ENCODE measurements at regions not wholly inside any gene's neighbourhood (a gene's known extent, or its start where the extent isn't known, plus 50 kb on each side); places are given as distances from the start of the nearest gene placed in this dataset.
"Not testable (repeated sequence)": the region's sequence is repeated elsewhere in the genome, so short reads cannot be mapped to it uniquely, and the experiment has no call there.

GRCh38 chr11:69899957-69900821 is 81.0 kb upstream of the FGF3 start:
- no peak for DNase-seq
- in situ Hi-C loops (cut with MboI; ENCODE audit: low pct_unique_long_range_greater_than_20kb, low sequenced_read_pairs) = loop anchor here (25.0 kb wide), 2 partner anchors 188 to 537 kb away; partner anchors contain the start of gene FGF19

DNA sequence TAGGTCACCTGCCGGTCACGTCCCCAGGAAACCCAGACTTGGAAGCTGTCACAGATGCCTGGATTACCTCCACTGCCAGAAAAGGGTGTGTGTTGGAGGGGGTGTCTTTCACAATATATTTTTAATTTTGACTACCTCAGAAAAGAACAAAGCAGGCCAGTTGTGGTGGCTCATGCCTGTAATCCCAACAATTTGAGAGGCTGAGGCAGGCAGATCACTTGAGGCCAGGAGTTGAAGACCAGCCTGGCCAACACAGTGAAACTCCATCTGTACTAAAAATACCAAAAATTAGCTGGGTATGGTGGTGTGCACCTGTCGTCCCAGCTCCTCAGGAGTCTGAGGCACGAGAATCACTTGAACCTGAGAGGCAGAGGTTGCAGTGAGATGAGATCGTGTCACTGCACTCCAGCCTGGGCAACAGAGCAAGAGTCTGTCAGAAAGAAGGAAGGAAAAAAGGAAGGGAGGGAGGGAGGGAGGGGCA is 81.6 kb upstream of the FGF3 start:
- in situ Hi-C loops (cut with MboI; ENCODE audit: low pct_unique_long_range_greater_than_20kb, low sequenced_read_pairs) = loop anchor here (25.0 kb wide), 1 partner anchor 536 kb away; no protein-coding TSS in a partner anchor

DNA sequence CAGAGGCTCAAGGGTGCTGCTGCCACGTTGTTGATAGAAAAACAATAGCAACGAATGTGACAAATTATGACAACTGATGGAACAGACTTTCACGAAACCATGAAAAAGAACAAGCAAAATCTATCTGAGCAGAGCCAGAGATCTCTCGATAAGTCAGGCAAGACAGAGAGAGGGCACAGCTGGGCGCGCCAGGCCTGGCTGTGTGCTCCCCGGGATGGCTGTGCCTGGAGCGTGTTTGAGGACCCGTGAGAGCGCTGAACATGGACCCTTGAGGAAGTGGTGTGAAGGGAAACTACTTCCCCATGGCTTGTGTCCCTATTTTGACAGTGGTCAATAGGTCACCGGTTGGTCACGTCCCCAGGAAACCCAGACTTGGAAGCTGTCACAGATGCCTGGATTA is 83.1 kb upstream of the FGF3 start:
- no peak for DNase-seq
- in situ Hi-C loops (cut with MboI; ENCODE audit: low pct_unique_long_range_greater_than_20kb, low sequenced_read_pairs) = loop anchor here (25.0 kb wide), 1 partner anchor 535 kb away; no protein-coding TSS in a partner anchor

More for the DNA sequence above, 81.6 kb upstream of the FGF3 start:
- DNase-seq = not testable (repeated sequence)

GRCh38 chr11:69903211-69903610 is 84.0 kb upstream of the FGF3 start:
- in situ Hi-C loops (cut with MboI; ENCODE audit: low pct_unique_long_range_greater_than_20kb, low sequenced_read_pairs) = loop anchor here (25.0 kb wide), 1 partner anchor 534 kb away; no protein-coding TSS in a partner anchor

GRCh38 chr11:69904161-69904973 is 85.2 kb upstream of the FGF3 start:
- no peak for DNase-seq
- in situ Hi-C loops (cut with MboI; ENCODE audit: low pct_unique_long_range_greater_than_20kb, low sequenced_read_pairs) = loop anchor here (25.0 kb wide), 1 partner anchor 533 kb away; no protein-coding TSS in a partner anchor

More at GRCh38 chr11:69903211-69903610, 84.0 kb upstream of the FGF3 start:
- no peak for DNase-seq

- DNase-seq = no peak
- in situ Hi-C loops (cut with MboI; ENCODE audit: low pct_unique_long_range_greater_than_20kb, low sequenced_read_pairs) = loop anchor here (25.0 kb wide), 1 partner anchor 532 kb away; no protein-coding TSS in a partner anchor
These were observed 85.8 kb upstream of the FGF3 start for GRCh38 chr11:69904974-69905535.

DNA sequence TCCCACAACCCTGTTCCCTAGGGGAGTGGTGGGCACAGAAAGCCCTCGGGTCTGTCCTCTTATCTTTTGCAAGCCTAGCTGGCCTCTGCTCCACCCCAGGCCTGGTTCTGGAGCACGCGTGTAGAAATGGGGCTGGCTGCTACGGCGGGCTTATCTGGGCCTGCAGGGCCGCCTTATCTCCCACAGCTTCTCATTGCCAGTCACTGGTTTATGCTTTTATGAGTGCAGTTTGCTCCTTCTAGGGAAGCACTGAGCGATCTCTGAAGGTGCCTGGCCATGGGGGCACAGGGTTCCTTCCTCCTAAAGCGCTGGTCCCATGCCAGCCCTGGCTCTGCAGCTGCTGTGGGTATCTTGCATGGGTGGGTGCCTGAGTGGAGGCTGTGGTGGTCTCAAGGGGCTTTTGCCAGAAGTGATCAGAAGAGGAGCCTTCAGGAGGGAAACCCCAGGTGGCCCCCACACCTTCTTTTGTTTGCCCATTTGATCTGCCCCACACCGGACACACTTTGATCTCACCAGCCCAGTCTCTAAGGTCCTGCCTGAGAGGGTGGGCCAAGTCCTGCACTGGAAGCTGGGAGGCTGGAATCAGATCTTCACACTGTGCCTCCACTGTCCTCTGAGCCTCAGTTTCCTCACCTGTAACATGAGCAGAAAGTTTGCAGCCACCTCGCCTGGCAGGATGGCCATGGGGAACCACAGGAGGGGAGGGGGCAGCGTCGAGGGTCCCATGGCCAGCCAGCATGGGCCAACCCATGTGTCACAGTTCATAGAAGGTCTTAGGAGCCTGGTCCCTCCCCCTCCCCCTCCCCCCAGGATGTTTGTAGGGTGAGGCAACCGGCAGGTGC is 86.6 kb upstream of the FGF3 start:
- no peak for DNase-seq
- in situ Hi-C loops (cut with MboI; ENCODE audit: low pct_unique_long_range_greater_than_20kb, low sequenced_read_pairs) = loop anchor here (25.0 kb wide), 1 partner anchor 531 kb away; no protein-coding TSS in a partner anchor

GRCh38 chr11:69906453-69906907 is 87.3 kb upstream of the FGF3 start:
- DNase-seq = no peak
- in situ Hi-C loops (cut with MboI; ENCODE audit: low pct_unique_long_range_greater_than_20kb, low sequenced_read_pairs) = loop anchor here (25.0 kb wide), 1 partner anchor 531 kb away; no protein-coding TSS in a partner anchor

DNA sequence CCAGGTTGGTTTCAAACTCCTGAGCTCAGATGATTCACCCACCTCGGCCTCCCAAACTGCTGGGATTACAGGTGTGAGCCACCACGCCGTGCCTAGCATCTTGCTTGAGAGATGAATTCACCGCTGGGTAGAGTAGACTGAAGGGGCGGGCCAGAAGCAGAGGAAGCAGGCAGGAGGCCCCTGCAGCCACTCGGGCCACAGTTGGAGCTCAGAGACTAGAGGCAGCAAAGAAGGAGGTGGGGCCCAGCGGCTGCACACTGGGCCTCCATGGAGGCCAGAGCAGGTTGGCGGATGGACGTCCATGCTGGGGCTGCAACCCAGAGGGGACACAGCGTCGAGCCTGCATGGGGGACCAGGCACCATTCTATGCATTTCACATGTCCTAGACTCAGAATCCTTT is 88.4 kb upstream of the FGF3 start:
- in situ Hi-C loops (cut with MboI; ENCODE audit: low pct_unique_long_range_greater_than_20kb, low sequenced_read_pairs) = loop anchor here (25.0 kb wide), 1 partner anchor 530 kb away; no protein-coding TSS in a partner anchor
- DNase-seq = no peak

DNA sequence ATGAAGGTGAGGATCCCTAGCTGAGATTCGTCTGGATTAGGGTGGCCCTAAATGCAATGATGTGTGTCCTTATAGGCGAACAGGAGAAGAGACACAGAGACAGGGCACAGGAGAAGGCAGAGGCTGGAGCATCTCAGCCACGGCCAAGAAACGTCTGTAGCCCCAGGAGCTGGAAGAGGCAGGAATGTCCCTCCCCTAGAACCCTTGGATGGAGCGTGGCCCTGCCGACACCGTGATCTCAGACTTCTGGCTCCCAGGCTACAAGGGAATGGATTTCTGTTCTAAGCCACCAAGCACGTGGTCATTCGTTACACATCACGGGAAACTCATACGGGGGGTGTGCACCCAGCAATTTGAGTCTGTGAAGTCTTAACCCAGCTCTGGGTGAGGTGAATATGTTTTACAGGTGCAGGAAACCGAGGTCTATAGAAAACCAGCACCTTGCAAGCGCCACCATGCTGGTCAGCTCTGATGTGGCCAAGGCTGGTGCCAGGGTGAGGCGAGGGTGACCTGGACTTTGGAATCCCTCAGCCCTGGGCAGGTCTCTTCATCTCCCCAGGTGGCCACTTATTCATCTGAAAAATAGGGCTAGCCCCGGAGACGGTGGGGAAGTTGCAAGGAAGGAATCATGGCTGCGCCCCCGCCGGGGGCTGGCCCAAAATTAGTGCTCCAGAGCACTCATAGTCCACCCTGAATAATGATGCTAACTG is 89.5 kb upstream of the FGF3 start:
- DNase-seq = no peak
- in situ Hi-C loops (cut with MboI; ENCODE audit: low pct_unique_long_range_greater_than_20kb, low sequenced_read_pairs) = loop anchor here (25.0 kb wide), 1 partner anchor 529 kb away; no protein-coding TSS in a partner anchor

DNA sequence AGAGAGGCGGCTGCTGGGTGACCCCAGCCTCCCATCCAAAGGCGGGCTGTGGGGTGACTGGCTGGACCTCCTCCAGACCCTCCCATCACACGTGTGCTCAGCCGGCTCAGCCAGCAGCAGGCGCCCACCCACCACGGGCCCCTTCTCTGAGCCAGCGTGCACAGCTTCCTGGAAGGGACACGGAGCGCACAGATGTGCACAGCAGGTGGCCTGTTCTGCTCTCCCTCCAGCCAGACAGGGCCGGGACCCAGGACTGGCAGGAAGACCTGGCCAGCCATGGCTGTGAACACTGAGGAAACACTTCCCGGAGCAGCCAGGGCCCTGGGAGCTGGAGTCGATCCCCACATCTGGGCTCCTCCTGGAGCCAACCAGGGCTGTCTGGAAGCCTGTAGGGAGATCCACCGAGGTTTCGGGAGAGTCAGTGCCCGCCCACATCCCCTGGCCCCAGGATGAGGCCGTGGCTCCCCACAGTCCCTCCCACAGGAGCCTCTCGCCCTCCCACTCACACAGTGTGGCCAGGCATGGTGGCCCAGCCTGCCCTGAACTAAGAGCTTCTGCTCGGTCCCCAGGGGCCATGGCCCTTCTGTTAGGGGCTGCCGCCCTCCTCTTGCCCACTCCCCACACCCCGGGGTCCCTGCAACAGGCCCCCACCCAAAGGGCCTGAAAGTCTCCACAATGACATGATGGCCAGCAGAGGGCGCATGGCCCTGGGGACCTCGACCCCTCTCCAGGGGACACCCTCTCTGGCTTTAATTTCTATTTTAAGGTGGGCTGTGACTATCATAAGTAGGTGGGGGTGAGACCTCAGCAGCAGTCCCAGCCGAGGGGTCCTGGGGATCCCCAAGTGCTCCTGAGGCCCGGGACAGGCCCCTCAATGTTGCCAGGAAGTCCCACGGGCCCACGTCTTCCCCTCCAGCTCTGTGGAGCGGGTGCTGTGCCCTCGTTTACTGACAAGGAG is 90.6 kb upstream of the FGF3 start:
- DNase-seq = no peak
- in situ Hi-C loops (cut with MboI; ENCODE audit: low pct_unique_long_range_greater_than_20kb, low sequenced_read_pairs) = loop anchor here (25.0 kb wide), 1 partner anchor 527 kb away; no protein-coding TSS in a partner anchor

- in situ Hi-C loops (cut with MboI; ENCODE audit: low pct_unique_long_range_greater_than_20kb, low sequenced_read_pairs) = loop anchor here (25.0 kb wide), 1 partner anchor 527 kb away; no protein-coding TSS in a partner anchor
- DNase-seq = no peak
These were observed 91.5 kb upstream of the FGF3 start for GRCh38 chr11:69910519-69911309.

- in situ Hi-C loops (cut with MboI; ENCODE audit: low pct_unique_long_range_greater_than_20kb, low sequenced_read_pairs) = loop anchor here (25.0 kb wide), 1 partner anchor 526 kb away; no protein-coding TSS in a partner anchor
- no peak for DNase-seq
These were observed 92.3 kb upstream of the FGF3 start for GRCh38 chr11:69911310-69912160.

- DNase-seq = no peak
- in situ Hi-C loops (cut with MboI; ENCODE audit: low pct_unique_long_range_greater_than_20kb, low sequenced_read_pairs) = loop anchor here (25.0 kb wide), 1 partner anchor 525 kb away; no protein-coding TSS in a partner anchor
These were observed 93.1 kb upstream of the FGF3 start for GRCh38 chr11:69912161-69912910.

Data from KBM-7 (cell line).